KBM-7 (cell line): ENCODE measurements at regions not wholly inside any gene's neighbourhood (a gene's known extent, or its start where the extent isn't known, plus 50 kb on each side); places are given as distances from the start of the nearest gene placed in this dataset.
A peak's percentile ranks its signal among the peaks of the same experiment; 100 is the strongest.

Source experiments
- DNase-seq: peaks from one replicate; pipeline ENCODE4 v3.0.0-alpha.2; 2015
- in situ Hi-C: fragments of 300-500 bp; cut with MboI; formaldehyde crosslinking; loops from 2 replicates; pipeline ENCODE4 v1.14.3; 2020; ENCODE audit warnings: low sequenced_read_pairs, low pct_unique_long_range_greater_than_20kb, mixed read lengths

DNA sequence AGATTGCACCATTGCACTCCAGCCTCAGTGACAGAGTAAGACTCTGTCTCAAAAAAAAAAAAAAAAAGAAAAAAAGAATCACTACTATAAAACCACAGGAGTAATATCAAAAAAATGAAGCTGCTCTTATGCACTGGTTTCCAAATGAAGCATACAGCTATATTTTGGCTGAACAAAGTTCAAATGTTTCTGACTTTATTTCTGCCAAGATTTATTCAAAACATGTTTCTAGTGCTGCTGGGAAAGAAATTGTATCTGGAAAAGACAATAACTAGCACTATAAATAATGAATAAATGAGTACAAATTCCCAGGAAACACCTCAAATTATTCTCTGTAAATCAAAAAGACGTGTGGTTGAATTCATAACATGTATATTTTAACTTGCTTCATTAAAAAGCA lies 102.5 kb upstream of the MME start:
- in situ Hi-C loops: no loop called here
- no peak for DNase-seq

DNA sequence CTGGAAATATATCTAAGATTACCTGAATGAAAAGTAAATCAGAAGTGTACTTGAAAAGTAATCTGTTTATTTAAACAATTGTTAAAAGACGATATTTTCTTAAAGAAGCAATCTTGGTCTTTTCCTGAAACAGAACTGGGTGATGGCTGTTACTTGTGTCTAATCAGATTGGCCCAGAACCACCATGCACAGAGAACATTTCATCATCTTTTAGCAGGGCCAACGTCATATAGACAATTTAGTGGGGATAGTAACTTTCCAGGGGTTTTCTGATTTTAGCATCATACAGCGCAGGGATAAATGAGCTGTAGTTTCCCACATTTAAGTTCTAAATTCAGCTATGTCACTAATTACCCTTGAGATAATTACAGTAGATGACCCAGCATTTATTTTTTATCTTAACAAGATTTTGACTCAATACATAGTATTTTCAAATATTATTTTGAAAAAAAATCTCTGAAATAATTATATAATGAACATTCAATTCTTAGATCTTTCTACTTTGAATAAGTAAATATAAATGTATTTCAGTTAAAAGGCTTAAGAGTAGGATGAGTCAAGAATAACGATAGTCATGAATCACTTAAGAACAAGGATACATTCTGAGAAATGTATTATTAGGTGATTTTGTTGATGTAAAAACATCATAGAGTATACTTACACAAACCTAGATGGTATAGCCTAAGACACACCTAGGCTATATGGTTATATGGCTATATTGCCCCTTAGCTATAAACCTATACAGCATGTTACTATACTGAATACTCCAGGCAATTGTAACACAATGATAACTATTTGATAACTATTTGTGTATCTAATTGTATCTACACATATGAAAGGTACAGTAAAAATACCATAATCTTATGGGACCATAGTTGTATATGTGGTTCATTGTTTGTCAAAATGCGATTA lies 103.8 kb upstream of the MME start:
- in situ Hi-C loops: no loop called here
- no peak for DNase-seq

DNA sequence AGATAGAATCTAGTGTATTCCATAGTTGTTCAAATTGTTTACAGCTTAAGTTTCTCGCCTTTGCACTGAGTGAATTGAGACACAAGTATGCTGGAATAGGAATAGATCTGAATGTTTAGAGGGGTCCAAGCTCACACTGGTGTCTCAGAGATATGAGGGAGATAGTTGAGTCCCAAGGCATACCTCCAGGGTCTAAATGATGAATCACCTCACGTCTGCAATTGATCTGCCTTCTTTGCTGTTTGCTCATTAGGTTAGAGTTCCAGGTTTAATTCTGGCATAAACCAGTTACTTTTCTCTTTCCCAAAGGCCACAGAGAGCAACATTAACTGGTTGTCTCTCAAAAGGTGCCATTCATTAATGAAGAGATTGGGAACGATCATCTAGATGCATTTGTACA lies 106.3 kb upstream of the MME start:
- in situ Hi-C loops: loop anchor here (25.0 kb wide), 1 partner anchor 338 kb away; no protein-coding TSS in a partner anchor
- no peak for DNase-seq

DNA sequence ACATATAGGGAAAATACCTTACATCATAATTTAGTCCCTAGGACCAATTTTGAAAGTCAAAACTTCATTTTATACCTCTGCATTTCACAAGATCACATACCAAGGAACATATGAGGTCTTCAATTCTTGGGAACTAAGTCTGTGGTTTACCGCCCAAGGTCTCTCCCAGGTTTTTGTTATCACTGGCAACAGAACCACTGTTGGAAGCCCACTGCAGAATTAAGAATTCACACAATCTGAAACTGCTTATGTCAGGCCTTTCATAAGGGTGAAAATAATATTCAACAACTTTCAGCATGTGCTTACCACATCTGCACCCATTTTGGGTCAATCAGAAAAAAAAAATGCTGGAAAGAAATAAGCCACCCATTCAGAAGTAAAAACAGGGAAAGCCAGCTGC lies 107.2 kb upstream of the MME start:
- no peak for DNase-seq

DNA sequence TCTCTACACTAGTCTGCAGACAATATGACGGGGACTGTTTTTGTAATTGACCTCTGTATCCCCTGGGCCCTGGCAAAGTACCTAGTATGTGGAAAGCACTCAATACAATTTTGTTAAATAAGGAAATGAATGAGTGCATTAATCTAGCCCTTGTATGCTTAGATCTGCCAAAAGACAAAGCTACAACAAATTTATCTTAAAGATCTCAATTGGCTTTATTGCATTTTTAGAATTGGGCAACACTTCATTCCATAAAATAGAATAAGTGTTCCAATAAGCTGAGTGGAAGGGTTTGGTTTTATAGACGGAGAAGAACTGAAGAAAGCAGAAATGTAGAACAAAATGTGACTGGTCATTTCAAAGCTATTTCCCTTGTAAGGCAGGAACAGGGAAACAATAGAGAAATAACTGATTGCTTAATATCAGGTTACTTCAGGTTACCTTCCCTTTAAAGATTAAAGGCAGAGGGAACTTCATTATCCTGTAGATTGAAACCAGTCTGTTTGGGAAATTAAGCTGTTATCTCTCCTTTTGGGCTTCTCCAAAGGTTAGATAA lies 108.3 kb upstream of the MME start:
- no peak for DNase-seq
- in situ Hi-C loops: loop anchor here (25.0 kb wide), 1 partner anchor 340 kb away; no protein-coding TSS in a partner anchor

More for the DNA sequence above, 107.2 kb upstream of the MME start:
- in situ Hi-C loops: loop anchor here (25.0 kb wide), 1 partner anchor 339 kb away; no protein-coding TSS in a partner anchor

DNA sequence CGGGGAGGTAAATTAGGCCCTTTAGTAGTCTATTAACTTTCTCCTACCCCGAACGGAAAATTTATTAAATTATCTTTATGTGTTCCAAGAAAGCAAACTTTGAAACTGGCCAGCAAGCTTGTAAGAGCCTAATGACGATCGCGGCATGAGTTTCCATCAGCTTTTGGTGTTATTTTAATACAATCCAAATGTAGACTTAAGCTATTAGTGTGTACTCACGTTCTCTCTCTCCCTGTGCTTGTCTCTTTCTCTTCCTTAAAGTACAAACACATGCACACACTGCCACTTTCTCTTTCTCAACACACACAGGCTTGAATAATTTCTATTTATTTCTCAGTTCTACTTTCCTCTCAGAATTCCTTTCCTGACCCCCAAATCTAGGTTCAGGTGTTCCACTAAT lies 108.8 kb upstream of the MME start:
- no peak for DNase-seq
- in situ Hi-C loops: loop anchor here (25.0 kb wide), 1 partner anchor 341 kb away; no protein-coding TSS in a partner anchor

DNA sequence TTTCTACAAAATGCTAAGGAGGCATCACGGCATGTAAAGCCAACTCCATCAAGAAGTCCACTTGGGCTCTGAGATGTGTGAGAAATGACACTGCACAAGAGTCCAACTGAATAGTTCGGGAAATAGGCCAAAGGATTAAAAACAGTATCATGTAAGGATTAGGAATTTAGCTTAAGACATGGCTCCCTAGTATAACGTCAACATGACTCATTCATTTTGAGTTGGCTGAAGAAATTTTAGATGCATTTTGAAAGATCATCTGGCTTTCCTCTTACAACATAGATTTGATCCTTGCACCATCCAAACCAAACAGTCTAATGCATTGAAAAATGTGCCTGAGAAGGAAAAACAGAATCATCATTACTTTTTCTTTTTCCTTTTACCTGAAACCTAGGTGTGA lies 109.3 kb upstream of the MME start:
- DNase-seq: no peak
- in situ Hi-C loops: loop anchor here (25.0 kb wide), 1 partner anchor 342 kb away; no protein-coding TSS in a partner anchor

DNA sequence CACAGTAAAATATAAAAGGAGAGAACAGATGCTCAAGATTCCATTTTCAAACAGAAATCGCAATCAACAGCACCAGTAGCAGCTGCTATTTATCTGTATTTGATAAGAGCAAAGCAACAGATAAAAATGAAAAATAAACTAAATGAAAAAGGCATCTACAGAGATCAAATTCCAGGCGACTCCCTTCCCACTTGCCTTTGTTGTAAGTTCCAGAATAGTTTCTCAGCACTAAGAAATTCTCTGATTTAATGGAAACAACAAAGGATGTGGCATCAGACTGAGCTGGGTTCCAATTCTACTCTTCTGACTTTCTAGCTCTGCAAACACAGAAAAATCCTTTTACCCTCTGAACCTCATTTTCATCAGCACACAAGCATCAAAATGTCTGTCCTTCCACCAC lies 110.8 kb upstream of the MME start:
- DNase-seq: no peak
- in situ Hi-C loops: loop anchor here (25.0 kb wide), 1 partner anchor 343 kb away; no protein-coding TSS in a partner anchor

DNA sequence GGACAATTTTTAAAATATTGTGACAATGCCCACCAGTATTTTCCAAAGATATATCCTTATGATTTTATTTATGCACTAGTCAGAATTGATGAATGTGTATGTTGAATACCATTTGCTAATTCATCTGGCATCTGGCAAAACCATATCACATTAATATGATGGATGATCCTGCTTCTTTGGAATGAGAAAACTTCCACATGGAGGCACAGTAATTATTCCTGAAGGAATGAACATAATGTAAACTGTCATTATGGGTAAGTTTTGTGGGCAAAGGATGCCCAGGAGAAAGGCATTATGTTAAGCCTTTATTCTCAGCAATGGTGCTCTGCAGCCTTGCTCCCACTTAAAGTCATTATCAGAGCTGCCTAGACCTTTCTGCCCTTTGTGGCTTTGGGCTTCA lies 113.0 kb upstream of the MME start:
- no peak for DNase-seq
- in situ Hi-C loops: loop anchor here (25.0 kb wide), 1 partner anchor 345 kb away; no protein-coding TSS in a partner anchor

DNA sequence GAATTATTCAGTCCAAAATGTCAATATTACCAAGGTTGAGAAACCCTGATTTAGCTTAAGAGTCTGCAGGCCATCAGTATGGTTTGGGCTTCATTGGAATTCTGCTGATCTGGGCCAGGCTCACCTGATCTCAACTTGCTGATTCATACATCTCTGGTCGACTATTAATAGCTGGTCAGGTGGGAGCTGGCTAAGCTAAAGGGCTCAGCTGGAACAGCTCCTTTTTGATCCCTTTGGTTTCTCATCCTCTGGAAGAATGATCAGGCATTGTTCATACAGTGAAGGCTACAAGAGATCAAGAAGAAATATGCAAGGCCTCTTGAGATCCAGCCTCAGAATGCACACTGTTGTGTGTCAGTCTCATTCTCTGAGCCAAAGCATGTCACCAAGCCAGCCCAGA lies 123.3 kb upstream of the MME start:
- in situ Hi-C loops: loop anchor here (25.0 kb wide), 1 partner anchor 355 kb away; no protein-coding TSS in a partner anchor
- DNase-seq: no peak

DNA sequence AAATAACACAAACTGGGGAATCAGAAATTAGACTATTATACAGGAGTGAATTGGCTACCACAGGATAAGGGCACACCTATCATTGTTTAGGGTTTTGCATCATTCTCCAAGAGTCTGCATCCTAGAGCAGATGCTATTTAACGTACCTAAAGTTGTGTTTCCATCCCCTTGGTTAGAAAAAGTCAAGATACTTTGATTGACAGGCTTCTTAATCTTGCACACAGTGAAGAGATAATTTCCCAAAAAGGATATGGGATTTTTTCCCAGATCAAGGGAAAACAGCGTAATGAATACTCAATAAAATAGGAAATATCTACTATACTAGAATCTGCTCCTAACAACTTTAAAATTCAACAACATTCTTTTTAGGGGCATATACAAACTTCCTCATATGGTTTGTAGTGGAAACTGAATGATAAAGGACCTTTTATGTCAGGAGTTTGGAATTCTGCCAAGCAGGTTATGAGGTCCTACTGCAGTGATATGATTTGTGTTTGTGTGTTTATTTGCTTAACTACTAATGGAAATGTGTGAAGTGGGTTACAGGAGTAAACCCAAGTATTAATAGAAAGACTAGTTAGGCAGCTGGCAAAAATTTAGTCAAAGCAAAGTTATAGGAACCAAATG lies 124.1 kb upstream of the MME start:
- in situ Hi-C loops: loop anchor here (25.0 kb wide), 1 partner anchor 356 kb away; no protein-coding TSS in a partner anchor
- peak; percentile 16 for DNase-seq

DNA sequence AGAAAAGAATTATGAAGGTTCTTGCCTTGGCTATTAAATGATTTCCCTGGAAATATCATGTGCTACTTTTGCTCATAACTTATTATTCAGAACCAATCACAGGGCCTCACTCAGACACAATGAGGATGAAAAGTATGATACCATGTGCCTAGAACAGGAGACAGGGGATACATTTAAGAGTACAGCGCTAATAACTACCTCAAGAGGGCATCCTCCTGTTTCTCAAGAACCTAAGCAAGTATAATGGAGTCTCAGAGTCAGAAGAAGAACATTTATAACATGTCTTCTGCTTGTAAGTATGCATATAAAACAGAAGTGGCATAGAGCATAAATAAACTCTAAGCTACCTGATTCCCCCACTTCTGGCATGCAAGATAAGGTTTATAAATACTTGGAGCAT lies 125.4 kb upstream of the MME start:
- peak; percentile 65 for DNase-seq
- in situ Hi-C loops: loop anchor here (25.0 kb wide), 1 partner anchor 358 kb away; no protein-coding TSS in a partner anchor

DNA sequence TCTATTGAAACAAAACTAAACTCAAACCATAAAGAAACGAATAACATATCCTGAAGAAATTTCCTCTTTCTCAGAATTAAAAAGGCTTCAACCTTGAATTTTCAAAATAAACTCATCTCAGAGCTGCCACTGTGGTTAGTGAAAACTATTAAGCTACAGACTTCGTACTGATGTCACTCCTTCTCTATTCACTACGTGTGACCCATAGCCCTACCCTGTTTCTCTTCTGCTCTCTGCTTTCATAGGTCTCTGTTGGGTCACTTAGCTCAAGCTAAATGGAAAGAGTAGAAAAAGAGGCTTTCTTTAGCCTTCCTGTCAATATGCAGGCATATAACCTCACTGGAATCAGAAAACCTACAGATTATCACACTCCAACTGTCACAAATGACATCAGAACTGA lies 126.6 kb upstream of the MME start:
- in situ Hi-C loops: loop anchor here (25.0 kb wide), 1 partner anchor 359 kb away; no protein-coding TSS in a partner anchor
- DNase-seq: peak; percentile 15

DNA sequence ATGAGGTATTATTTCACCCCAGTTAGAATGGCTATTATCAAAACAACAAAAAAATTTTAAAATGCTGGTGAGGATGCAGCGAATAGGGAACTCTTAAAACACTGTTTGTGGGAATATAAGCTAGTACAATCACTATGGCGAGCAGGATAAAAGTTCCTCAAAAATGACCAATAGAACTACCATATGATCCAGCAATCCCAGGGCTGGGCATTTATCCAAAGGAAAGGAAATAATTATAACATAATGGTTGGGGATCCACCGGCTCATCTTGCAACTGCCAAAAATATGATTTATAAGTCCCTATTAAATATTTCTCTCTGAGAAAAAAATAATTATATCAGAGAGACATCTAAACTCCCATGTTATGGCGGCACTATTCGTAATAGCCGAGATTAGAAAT lies 127.6 kb upstream of the MME start:
- DNase-seq: no peak
- in situ Hi-C loops: loop anchor here (25.0 kb wide), 1 partner anchor 360 kb away; no protein-coding TSS in a partner anchor

DNA sequence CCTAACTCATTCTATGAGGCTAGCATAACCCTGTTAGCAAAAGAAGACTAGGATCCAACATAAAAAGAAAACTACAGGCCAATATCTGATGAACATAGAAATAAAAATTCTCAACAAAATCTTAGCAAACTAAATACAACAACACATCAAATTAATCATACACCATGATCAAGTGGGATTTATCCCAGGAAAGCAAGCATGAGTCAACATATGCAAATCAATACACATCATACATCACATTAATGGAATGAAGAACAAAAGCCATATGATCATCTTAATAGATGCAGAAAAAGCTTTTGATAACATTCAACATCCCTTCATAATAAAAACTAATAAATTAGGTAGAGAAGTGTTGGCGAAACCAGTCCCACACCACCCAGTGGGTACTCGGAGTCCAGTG lies 136.1 kb upstream of the MME start:
- DNase-seq: no peak
- in situ Hi-C loops: no loop called here

DNA sequence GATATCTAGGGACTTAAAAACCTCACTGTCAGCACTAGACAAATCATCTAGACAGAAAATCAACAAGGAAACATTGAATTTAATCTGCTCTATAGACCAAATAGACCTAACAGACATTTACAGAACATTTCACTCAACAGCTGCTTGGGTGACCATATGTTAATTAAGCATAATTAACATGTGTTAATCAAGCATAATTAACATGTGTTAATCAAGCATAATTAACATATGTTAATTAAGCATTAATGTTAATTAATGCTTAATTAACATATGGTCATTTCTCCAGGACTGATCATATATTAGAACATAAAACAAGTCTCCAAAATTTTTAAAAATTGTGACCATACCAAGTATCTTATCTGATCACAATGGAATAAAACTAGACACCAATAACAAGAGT lies 137.3 kb upstream of the MME start:
- in situ Hi-C loops: no loop called here
- no peak for DNase-seq

DNA sequence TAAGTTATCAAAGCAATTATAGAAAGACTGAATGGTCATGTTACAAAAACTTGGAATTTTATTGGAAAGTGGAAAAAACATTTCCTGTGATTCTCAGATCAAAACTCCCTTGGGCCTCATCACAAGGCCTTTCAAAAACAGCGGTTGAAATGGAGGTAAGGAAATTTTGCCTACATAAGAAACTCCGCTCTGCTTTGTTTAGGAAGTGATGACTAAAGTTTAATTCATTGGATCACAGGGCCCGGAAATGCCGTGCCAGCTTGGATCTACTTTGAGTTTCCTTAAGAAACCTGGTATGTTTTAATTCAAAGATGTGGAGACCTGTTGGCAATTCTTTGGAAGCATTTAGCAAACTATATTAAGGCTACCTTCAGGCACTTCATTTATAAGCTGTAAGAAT lies 143.9 kb upstream of the MME start:
- in situ Hi-C loops: no loop called here
- no peak for DNase-seq

DNA sequence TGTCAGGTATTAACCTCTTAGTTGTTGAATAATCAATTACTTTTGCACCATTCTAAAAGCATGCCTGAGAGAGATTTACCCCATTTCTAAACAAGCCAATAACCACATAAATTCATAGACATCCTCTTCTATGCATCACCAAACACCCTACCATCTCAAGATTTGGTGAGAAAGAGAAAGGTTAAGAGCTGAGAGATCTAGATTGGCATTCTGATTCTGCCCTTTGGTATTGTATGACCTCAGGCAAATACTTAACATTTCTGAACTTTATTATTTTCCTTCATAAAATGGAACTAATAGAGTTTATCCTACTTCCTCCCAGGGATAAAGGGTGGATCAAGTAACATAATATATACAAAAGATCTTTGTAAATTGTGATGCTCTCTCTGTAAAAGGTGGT lies 146.5 kb upstream of the MME start:
- DNase-seq: no peak
- in situ Hi-C loops: no loop called here

DNA sequence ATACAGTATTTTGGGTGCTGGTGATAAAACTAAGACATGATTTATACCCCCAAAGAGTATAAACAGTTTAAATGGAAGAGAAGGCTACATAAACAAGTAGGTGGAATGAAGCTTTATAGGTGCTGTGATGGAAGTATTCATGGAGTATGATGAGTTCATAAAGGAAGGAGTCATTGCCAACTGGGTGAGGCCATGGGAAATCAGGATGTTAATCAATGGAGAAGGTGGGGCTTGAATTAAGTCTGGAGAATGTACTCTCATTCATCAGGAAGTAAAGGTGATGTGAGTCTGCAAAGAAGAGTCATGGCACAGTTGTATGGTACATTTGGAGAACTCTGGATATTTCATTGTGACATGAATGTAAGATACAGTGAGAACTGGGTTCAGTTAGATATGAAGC lies 147.5 kb upstream of the MME start:
- in situ Hi-C loops: no loop called here
- DNase-seq: no peak

DNA sequence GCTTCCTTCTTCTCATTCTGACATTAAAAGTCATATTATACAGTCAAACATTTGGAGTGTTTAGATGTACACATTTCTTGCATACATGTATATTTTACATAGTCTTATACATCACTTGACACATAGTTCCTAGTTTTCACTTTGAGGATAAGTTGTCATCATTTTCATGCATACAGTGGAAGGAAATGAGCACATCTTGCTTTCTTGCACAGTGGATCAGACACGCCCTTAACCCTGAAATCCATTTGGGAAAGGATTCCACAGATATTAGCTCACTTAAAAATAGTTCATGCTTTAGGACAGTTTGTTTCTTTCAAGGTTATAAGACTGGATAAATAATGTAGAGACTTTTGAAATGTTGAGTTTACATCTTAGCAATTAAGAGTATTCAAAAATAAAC lies 148.6 kb upstream of the MME start:
- in situ Hi-C loops: no loop called here
- no peak for DNase-seq
